ENCODE measurements at regions not wholly inside any gene's neighbourhood (a gene's known extent, or its start where the extent isn't known, plus 50 kb on each side); places are given as distances from the start of the nearest gene placed in this dataset.
"Not testable (repeated sequence)": the region's sequence is repeated elsewhere in the genome, so short reads cannot be mapped to it uniquely, and the experiment has no call there.

- DNase-seq (ENCODE audit: low spot score); H3K4me3 Mint-ChIP-seq; H3K4me1 Mint-ChIP-seq (ENCODE audit: low read depth); H3K27ac Mint-ChIP-seq; H3K36me3 Mint-ChIP-seq (ENCODE audit: low read depth); H3K27me3 Mint-ChIP-seq (ENCODE audit: insufficient read depth); intact Hi-C loops (cut with micrococcal nuclease): not testable (repeated sequence)
- peaks cover 59% of the 10 kb centered on the region for H3K9me3 Mint-ChIP-seq
Observed at GRCh38 chr7:67674862-67675261, 678.2 kb downstream of the TYW1 start.

GRCh38 chr7:67675971-67676370 lies 679.3 kb downstream of the TYW1 start:
- H3K4me1 Mint-ChIP-seq (ENCODE audit: low read depth): no peaks in the 10 kb centered on the region
- intact Hi-C loops (cut with micrococcal nuclease): no loop called here

GRCh38 chr7:67678419-67678818 lies 681.8 kb downstream of the TYW1 start:
- DNase-seq (ENCODE audit: low spot score): no peak
- H3K27ac Mint-ChIP-seq: no peak overlapping the region
- H3K27me3 Mint-ChIP-seq (ENCODE audit: insufficient read depth): no peaks in the 10 kb centered on the region
- no peaks in the 10 kb centered on the region for H3K36me3 Mint-ChIP-seq (ENCODE audit: low read depth)
- peaks cover 39% of the 10 kb centered on the region for H3K9me3 Mint-ChIP-seq
- H3K4me3 Mint-ChIP-seq: no peak overlapping the region
- no peaks in the 10 kb centered on the region for H3K4me1 Mint-ChIP-seq (ENCODE audit: low read depth)
- intact Hi-C loops (cut with micrococcal nuclease): no loop called here

More at GRCh38 chr7:67675971-67676370, 679.3 kb downstream of the TYW1 start:
- H3K27me3 Mint-ChIP-seq (ENCODE audit: insufficient read depth): no peaks in the 10 kb centered on the region
- H3K36me3 Mint-ChIP-seq (ENCODE audit: low read depth): no peaks in the 10 kb centered on the region
- H3K4me3 Mint-ChIP-seq: no peak overlapping the region
- H3K9me3 Mint-ChIP-seq: peaks cover 54% of the 10 kb centered on the region
- no peak overlapping the region for H3K27ac Mint-ChIP-seq
- DNase-seq (ENCODE audit: low spot score): no peak

GRCh38 chr7:67683628-67684027 lies 687.0 kb downstream of the TYW1 start:
- DNase-seq (ENCODE audit: low spot score): no peak

GRCh38 chr7:67690700-67691099 lies 694.1 kb downstream of the TYW1 start:
- DNase-seq (ENCODE audit: low spot score): no peak
- Mint-ChIP-seq H3K36me3 (ENCODE audit: low read depth) (no peaks in the 10 kb centered on the region), H3K27me3 (ENCODE audit: insufficient read depth) (no peaks in the 10 kb centered on the region), H3K4me3 (no peak overlapping the region), H3K9me3 (peaks cover 28% of the 10 kb centered on the region), H3K4me1 (ENCODE audit: low read depth) (no peaks in the 10 kb centered on the region), H3K27ac (no peak overlapping the region)
- intact Hi-C loops (cut with micrococcal nuclease): no loop called here

More at GRCh38 chr7:67683628-67684027, 687.0 kb downstream of the TYW1 start:
- H3K27me3 Mint-ChIP-seq (ENCODE audit: insufficient read depth): no peaks in the 10 kb centered on the region
- intact Hi-C loops (cut with micrococcal nuclease): no loop called here
- no peak overlapping the region for H3K4me3 Mint-ChIP-seq
- H3K4me1 Mint-ChIP-seq (ENCODE audit: low read depth): no peaks in the 10 kb centered on the region
- no peaks in the 10 kb centered on the region for H3K36me3 Mint-ChIP-seq (ENCODE audit: low read depth)
- H3K9me3 Mint-ChIP-seq: peaks cover 23% of the 10 kb centered on the region
- no peak overlapping the region for H3K27ac Mint-ChIP-seq

- intact Hi-C loops (cut with micrococcal nuclease): no loop called here
- H3K9me3 Mint-ChIP-seq: peaks cover 40% of the 10 kb centered on the region
- H3K27me3 Mint-ChIP-seq (ENCODE audit: insufficient read depth): no peaks in the 10 kb centered on the region
- no peaks in the 10 kb centered on the region for H3K36me3 Mint-ChIP-seq (ENCODE audit: low read depth)
- no peak for DNase-seq (ENCODE audit: low spot score)
- H3K27ac Mint-ChIP-seq: no peak overlapping the region
- no peak overlapping the region for H3K4me3 Mint-ChIP-seq
- no peaks in the 10 kb centered on the region for H3K4me1 Mint-ChIP-seq (ENCODE audit: low read depth)
Observed at GRCh38 chr7:67692425-67692824, 695.8 kb downstream of the TYW1 start.

- no peaks in the 10 kb centered on the region for H3K36me3 Mint-ChIP-seq (ENCODE audit: low read depth)
- peaks cover 54% of the 10 kb centered on the region for H3K9me3 Mint-ChIP-seq
- intact Hi-C loops (cut with micrococcal nuclease): no loop called here
- no peaks in the 10 kb centered on the region for H3K4me1 Mint-ChIP-seq (ENCODE audit: low read depth)
- H3K27ac Mint-ChIP-seq: no peak overlapping the region
- no peak for DNase-seq (ENCODE audit: low spot score)
- no peaks in the 10 kb centered on the region for H3K27me3 Mint-ChIP-seq (ENCODE audit: insufficient read depth)
- H3K4me3 Mint-ChIP-seq: no peak overlapping the region
Observed at GRCh38 chr7:67696124-67696523, 699.5 kb downstream of the TYW1 start.

GRCh38 chr7:67696878-67697277 lies 700.2 kb downstream of the TYW1 start:
- H3K27me3 Mint-ChIP-seq (ENCODE audit: insufficient read depth): no peaks in the 10 kb centered on the region
- intact Hi-C loops (cut with micrococcal nuclease): no loop called here
- no peaks in the 10 kb centered on the region for H3K4me1 Mint-ChIP-seq (ENCODE audit: low read depth)
- peaks cover 60% of the 10 kb centered on the region for H3K9me3 Mint-ChIP-seq
- H3K36me3 Mint-ChIP-seq (ENCODE audit: low read depth): no peaks in the 10 kb centered on the region
- H3K27ac Mint-ChIP-seq: no peak overlapping the region
- H3K4me3 Mint-ChIP-seq: no peak overlapping the region
- no peak for DNase-seq (ENCODE audit: low spot score)

- Mint-ChIP-seq H3K27me3 (ENCODE audit: insufficient read depth) (no peaks in the 10 kb centered on the region), H3K27ac (no peak overlapping the region), H3K9me3 (peaks cover 60% of the 10 kb centered on the region)
Observed at GRCh38 chr7:67698354-67698753, 701.7 kb downstream of the TYW1 start.

GRCh38 chr7:67705850-67706249 lies 709.2 kb downstream of the TYW1 start:
- intact Hi-C loops (cut with micrococcal nuclease): no loop called here
- H3K4me1 Mint-ChIP-seq (ENCODE audit: low read depth): no peaks in the 10 kb centered on the region
- no peak for DNase-seq (ENCODE audit: low spot score)

More at GRCh38 chr7:67698354-67698753, 701.7 kb downstream of the TYW1 start:
- intact Hi-C loops (cut with micrococcal nuclease): no loop called here
- Mint-ChIP-seq H3K36me3 (ENCODE audit: low read depth) (no peaks in the 10 kb centered on the region), H3K4me3 (no peak overlapping the region), H3K4me1 (ENCODE audit: low read depth) (no peaks in the 10 kb centered on the region)
- DNase-seq (ENCODE audit: low spot score): no peak

GRCh38 chr7:67711706-67712105 lies 715.1 kb downstream of the TYW1 start:
- intact Hi-C loops (cut with micrococcal nuclease): no loop called here
- Mint-ChIP-seq H3K27me3 (ENCODE audit: insufficient read depth) (no peaks in the 10 kb centered on the region), H3K4me1 (ENCODE audit: low read depth) (no peaks in the 10 kb centered on the region), H3K9me3 (peaks cover 48% of the 10 kb centered on the region), H3K27ac (no peak overlapping the region), H3K36me3 (ENCODE audit: low read depth) (no peaks in the 10 kb centered on the region), H3K4me3 (no peak overlapping the region)
- DNase-seq (ENCODE audit: low spot score): no peak

More at GRCh38 chr7:67705850-67706249, 709.2 kb downstream of the TYW1 start:
- H3K36me3 Mint-ChIP-seq (ENCODE audit: low read depth): no peaks in the 10 kb centered on the region
- H3K9me3 Mint-ChIP-seq: peaks cover 53% of the 10 kb centered on the region
- H3K4me3 Mint-ChIP-seq: no peak overlapping the region
- no peaks in the 10 kb centered on the region for H3K27me3 Mint-ChIP-seq (ENCODE audit: insufficient read depth)
- H3K27ac Mint-ChIP-seq: no peak overlapping the region

GRCh38 chr7:67713451-67714056 lies 716.9 kb downstream of the TYW1 start:
- Mint-ChIP-seq H3K9me3 (peaks cover 43% of the 10 kb centered on the region), H3K27me3 (ENCODE audit: insufficient read depth) (no peaks in the 10 kb centered on the region), H3K4me1 (ENCODE audit: low read depth) (no peaks in the 10 kb centered on the region), H3K4me3 (no peak overlapping the region), H3K27ac (no peak overlapping the region), H3K36me3 (ENCODE audit: low read depth) (no peaks in the 10 kb centered on the region)
- no peak for DNase-seq (ENCODE audit: low spot score)
- intact Hi-C loops (cut with micrococcal nuclease): no loop called here

- no peaks in the 10 kb centered on the region for H3K36me3 Mint-ChIP-seq (ENCODE audit: low read depth)
- H3K9me3 Mint-ChIP-seq: peaks cover 36% of the 10 kb centered on the region
- no peak overlapping the region for H3K27ac Mint-ChIP-seq
- H3K4me1 Mint-ChIP-seq (ENCODE audit: low read depth): no peaks in the 10 kb centered on the region
- H3K4me3 Mint-ChIP-seq: no peak overlapping the region
- no peaks in the 10 kb centered on the region for H3K27me3 Mint-ChIP-seq (ENCODE audit: insufficient read depth)
- DNase-seq (ENCODE audit: low spot score): no peak
- intact Hi-C loops (cut with micrococcal nuclease): no loop called here
Observed at GRCh38 chr7:67716729-67717128, 720.1 kb downstream of the TYW1 start.

- Mint-ChIP-seq H3K27me3 (ENCODE audit: insufficient read depth) (no peaks in the 10 kb centered on the region), H3K4me1 (ENCODE audit: low read depth) (no peaks in the 10 kb centered on the region), H3K36me3 (ENCODE audit: low read depth) (no peaks in the 10 kb centered on the region), H3K27ac (no peak overlapping the region), H3K9me3 (peaks cover 50% of the 10 kb centered on the region), H3K4me3 (no peak overlapping the region)
- intact Hi-C loops (cut with micrococcal nuclease): no loop called here
- DNase-seq (ENCODE audit: low spot score): no peak
Observed at GRCh38 chr7:67723591-67723990, 727.0 kb downstream of the TYW1 start.

Measured in activated T-helper 1 cell treated with anti-CD3 and anti-CD28 coated beads, Interleukin-12 subunit alpha, Interleukin-12 subunit beta, Interleukin-2, Interleukin-4 antibody, amounts not matched to agents 30 ng/mL and 10 ng/mL and 1 ng/mL, durations not matched to agents 14 hours and 24 hours and 36 hours (primary cell).